ENCODE measurements at regions not wholly inside any gene's neighbourhood (a gene's known extent, or its start where the extent isn't known, plus 50 kb on each side); places are given as distances from the start of the nearest gene placed in this dataset.

DNA sequence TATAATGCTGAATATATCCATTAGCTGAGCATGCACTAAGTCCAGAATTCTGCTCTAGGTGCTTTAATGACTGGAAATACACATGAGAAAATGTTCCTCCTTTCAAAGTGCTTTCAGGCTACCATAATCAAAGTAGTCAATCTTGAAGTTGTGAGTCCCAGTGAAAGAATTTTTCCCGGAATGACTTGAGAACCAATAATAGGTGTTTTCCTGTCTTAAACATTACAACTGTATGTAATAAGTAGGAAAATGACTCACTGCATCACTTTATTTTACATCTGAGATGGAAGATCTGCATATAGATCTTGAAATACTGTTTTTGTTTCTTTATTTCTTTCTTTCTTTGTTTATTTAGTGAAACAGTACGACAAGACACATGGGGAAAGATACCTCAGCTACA is 437.4 kb upstream of the JAG1 start:
- TF ChIP-seq, protein P1, sequence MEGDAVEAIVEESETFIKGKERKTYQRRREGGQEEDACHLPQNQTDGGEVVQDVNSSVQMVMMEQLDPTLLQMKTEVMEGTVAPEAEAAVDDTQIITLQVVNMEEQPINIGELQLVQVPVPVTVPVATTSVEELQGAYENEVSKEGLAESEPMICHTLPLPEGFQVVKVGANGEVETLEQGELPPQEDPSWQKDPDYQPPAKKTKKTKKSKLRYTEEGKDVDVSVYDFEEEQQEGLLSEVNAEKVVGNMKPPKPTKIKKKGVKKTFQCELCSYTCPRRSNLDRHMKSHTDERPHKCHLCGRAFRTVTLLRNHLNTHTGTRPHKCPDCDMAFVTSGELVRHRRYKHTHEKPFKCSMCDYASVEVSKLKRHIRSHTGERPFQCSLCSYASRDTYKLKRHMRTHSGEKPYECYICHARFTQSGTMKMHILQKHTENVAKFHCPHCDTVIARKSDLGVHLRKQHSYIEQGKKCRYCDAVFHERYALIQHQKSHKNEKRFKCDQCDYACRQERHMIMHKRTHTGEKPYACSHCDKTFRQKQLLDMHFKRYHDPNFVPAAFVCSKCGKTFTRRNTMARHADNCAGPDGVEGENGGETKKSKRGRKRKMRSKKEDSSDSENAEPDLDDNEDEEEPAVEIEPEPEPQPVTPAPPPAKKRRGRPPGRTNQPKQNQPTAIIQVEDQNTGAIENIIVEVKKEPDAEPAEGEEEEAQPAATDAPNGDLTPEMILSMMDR (IDR thresholded peaks at IDR 0.05; ENCODE audit: control insufficient read depth, extremely low read depth, insufficient read depth) = no peak
- no peak overlapping the region for H3K4me3 ChIP-seq (ENCODE audit: low read depth, low read length)
- no peak for DNase-seq (ENCODE audit: low read depth)

DNA sequence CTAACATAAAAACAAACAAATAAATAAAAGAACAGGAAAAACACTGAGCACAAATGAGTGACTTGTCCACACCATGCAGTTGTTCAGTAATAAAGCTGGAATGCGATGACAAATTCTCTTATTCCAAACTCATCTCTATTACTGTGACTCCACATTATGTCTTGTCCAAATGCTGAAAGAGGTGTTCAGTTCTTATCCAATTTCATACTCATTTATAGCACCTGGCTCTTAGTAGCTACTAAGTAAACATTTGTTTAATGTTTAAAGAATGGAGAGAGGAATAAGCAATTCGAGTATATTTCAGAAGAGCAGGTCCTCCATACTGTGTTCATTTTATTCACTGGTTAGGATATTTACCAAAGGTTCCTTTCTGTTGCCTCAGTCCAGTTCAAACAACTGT is 439.0 kb upstream of the JAG1 start:
- peak; percentile 7 for DNase-seq (ENCODE audit: low read depth)
- no peak overlapping the region for H3K4me3 ChIP-seq (ENCODE audit: low read depth, low read length)
- TF ChIP-seq, protein P1 (IDR thresholded peaks at IDR 0.05; ENCODE audit: control insufficient read depth, extremely low read depth, insufficient read depth) = no peak

DNA sequence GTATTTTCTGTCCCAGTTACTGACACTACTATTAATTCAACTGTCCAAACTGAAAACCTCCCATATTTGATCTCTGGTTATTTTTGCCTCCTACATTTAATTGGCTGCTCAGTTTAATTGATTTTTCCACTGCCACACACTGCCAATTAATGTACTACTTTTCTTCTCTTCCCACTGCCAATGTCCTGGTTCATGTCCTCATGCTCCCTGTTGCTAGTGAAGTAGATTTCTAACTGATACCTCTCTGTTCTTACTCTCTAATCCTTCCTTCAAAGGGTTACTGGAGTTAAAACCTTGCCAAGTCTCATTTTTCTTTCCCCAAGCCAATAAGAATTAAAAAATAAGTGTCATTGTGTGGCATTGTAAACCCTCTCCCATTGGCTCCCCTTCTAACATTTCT is 440.6 kb upstream of the JAG1 start:
- no peak overlapping the region for H3K4me3 ChIP-seq (ENCODE audit: low read depth, low read length)
- TF ChIP-seq, protein P1 (IDR thresholded peaks at IDR 0.05; ENCODE audit: control insufficient read depth, extremely low read depth, insufficient read depth) = no peak
- no peak for DNase-seq (ENCODE audit: low read depth)

DNA sequence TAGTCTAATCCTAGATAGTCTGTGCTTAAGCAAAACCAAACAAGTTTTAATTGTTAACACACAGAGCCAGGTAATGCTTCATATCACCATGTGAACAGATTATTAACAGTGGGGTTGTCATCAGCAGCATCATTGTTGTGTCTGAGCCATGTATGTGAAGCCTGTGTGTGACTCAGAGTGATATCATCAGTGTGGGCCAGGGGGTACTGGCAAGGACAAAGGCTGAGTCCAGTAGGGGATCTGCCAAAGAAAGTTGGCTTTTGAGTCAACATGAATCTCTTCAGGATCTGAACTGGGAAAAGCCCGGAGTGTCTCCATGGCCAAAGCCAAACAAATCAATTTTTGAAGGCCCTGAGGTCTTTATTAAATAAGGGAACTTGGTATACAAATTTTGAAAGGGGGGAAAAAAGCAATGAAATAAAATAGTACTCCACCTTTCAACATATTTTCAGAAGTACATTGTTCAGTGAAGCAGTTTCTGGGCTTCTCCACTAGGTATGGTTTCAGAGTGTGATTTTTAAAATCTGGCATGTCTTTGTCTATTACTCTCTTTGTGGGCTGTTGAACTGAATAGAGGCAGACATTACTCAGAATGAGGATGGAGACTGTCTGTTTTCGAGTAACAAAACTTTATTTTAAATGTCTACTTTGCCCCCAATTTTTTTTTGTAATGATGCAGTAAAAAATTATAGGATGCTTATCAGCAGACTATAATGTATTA is 444.2 kb upstream of the JAG1 start:
- TF ChIP-seq, protein P1 (IDR thresholded peaks at IDR 0.05; ENCODE audit: control insufficient read depth, extremely low read depth, insufficient read depth) = no peak
- no peak overlapping the region for H3K4me3 ChIP-seq (ENCODE audit: low read depth, low read length)
- no peak for DNase-seq (ENCODE audit: low read depth)

DNA sequence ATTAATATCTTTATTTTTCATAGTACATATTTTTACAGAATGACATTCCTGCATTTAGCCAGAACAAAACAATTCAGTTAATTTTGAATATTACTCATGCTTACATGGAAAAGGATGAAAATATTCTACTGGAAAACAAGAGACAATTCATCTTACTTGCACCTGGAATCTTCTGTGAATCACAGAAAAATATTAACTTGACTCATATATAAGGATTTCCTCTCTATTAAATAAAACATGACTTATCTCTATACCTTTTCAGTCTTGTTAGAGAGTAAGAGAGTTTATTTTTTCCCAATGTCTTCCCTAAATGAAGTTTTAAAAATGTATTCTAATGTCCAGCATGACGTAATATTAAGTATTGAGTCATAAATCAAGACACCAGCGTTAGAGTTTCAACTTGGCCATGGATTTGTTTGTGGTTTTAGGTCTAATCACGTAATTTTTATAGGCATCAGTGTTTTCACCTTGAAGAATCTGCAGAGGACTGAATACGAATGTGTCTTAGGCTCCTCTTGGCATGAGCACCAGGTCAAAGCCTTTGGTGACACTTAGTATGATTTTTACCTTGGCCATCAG is 445.1 kb upstream of the JAG1 start:
- TF ChIP-seq, protein P1 (IDR thresholded peaks at IDR 0.05; ENCODE audit: control insufficient read depth, extremely low read depth, insufficient read depth) = no peak
- no peak overlapping the region for H3K4me3 ChIP-seq (ENCODE audit: low read depth, low read length)
- DNase-seq (ENCODE audit: low read depth) = no peak

DNA sequence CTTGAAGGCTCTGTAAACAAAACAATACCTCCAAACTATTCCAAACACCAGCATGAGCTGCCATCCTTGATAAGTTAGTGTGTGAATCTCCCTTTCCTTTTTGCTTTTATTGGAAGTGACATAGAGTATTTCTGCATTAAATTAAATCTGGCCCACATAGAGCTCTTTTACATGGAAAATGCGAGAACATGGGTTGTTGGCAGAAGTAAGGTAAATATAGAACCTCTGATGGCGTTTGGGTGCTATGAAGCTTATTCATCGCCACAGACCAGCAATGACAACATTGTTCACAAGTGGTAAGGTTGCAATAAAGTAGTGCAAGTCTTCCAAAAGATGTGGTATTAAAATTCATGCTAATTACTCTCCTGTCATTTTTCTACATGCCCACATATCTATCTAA is 445.8 kb upstream of the JAG1 start:
- H3K4me3 ChIP-seq (ENCODE audit: low read depth, low read length) = no peak overlapping the region
- TF ChIP-seq, protein P1 (IDR thresholded peaks at IDR 0.05; ENCODE audit: control insufficient read depth, extremely low read depth, insufficient read depth) = no peak
- no peak for DNase-seq (ENCODE audit: low read depth)

DNA sequence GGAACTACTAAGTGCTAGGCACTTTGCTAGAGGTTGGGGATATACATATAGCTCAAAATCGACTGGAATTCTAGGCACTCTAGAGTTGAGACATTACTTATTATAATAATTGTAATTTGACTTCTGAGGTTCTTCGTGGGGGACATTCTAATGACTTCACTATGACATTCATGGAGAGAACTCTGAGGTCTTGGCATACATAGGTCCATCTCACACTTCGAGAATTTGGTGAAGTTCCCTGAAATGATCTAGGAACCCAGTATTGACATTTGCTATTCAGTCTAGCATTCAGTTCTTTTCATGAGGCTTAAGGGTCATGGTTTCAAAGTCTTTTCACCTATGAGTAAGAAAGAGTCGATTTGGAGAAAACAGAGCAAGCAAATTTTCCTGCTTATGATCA is 446.6 kb upstream of the JAG1 start:
- H3K4me3 ChIP-seq (ENCODE audit: low read depth, low read length) = no peak overlapping the region
- DNase-seq (ENCODE audit: low read depth) = no peak
- TF ChIP-seq, protein P1 (IDR thresholded peaks at IDR 0.05; ENCODE audit: control insufficient read depth, extremely low read depth, insufficient read depth) = no peak

All from LNCaP clone FGC (cell line).